ENCODE measurements at regions not wholly inside any gene's neighbourhood (a gene's known extent, or its start where the extent isn't known, plus 50 kb on each side); places are given as distances from the start of the nearest gene placed in this dataset.
"Not testable (repeated sequence)": the region's sequence is repeated elsewhere in the genome, so short reads cannot be mapped to it uniquely, and the experiment has no call there.

DNA sequence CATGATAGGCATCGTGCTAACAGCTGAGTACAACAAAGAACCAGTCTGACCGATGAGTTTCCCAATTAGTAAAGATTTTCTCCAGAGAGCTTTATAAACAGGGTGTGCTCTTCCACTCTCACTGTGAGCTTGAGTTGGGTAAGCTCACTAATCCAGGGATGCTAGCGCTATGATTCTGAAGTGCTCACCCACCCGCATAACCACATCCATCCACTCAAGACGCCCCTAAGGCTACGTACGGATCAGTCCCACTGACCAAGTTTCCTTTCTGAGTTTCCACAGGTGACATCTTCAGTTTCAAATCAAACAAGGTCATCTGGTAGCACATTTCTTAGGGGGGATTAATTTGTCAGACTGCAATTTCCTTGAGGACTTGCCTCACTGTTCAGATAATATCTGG is 141.1 kb upstream of the ABI3BP start:
- no peak for DNase-seq

DNA sequence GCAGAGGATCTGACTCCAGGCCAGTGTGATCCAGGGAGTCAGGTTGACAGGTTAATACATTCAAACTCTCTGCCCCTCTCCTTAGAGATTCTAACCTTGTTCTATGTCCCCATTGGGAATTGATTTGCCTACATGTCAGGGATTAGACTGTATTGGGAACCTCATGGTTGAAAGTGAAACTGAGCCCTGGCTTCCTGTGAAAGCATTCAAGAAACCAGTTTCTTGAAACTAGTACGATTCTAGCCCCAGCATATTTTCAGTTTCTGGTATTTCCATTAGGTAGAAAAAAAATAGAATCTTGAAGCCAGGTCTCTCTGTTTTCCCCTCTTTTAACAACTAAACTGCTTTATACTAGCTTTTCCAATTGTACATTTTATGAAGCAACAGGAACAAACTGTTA is 140.4 kb upstream of the ABI3BP start:
- DNase-seq, result peak; percentile 7

DNA sequence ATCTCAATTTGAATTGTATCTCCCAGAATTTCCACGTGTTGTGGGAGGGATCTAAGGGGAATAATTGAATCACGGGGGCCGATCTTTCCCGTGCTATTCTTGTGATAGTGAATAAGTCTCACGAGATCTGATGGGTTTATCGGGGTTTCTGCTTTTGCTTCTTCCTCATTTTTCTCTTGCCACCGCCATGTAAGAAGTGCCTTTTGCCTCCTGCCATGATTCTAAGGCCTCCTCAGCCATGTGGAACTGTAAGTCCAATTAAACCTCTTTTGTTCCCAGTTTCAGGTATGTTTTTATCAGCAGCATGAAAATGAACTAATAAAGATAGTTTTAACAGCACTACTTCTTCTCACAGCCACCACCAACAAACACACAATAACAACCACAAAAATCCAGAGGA is 140.0 kb upstream of the ABI3BP start:
- DNase-seq, result not testable (repeated sequence)

DNA sequence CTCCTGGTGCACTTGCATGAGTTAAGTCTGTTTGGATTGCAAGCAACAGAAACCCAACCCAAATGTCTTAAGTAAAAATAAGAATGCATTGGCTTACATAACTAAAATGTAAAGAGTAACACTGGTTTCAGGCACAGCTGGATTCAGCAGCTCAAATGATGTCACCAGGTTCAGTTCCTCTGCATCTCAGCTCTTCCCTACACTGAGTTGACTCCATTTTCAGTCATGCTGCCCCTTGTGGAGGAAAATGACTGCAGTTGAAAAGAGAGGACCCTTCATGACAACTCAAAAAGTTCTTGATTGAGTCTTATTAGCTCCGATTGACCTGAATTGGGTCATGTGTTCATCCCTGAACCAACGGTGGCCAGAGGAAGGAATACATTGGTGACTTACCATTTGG is 138.5 kb upstream of the ABI3BP start:
- no peak for DNase-seq

DNA sequence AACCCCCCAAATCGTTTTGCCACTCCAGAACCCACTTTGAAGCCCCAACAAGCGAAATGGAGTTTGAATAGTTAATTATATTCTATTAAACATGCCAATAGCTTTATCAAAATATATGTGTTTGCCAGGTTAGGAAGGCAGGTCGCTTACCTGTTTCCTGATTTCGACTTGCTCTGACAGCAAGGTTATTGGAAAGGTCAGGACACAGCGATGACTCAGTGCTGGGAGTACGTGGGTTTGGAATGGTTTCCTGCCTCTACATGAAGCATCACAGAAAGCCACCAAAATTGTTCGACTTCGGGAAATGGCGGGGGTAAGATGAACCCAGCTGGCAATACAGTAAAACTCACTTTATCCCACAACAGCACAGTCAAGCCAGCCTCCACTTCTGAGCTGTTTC is 135.6 kb upstream of the ABI3BP start:
- no peak for DNase-seq

DNA sequence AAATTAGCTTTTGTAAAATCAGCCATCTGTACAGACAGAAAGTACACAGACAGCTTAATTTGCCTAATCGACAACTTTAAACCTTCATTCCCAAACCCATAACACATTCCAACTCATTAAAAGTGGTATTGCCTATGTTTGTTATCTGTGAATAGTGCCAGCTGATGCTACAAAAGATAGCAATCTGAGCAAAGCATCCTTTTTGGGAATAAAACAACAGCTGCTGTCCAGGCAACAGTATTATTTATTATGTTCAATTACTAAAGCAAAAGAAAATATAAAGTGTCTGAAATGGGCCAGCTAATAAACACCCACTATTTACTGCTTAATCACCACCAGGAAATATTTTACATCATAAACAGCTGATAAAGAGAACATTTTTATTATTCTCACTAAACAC is 134.8 kb upstream of the ABI3BP start:
- no peak for DNase-seq

DNA sequence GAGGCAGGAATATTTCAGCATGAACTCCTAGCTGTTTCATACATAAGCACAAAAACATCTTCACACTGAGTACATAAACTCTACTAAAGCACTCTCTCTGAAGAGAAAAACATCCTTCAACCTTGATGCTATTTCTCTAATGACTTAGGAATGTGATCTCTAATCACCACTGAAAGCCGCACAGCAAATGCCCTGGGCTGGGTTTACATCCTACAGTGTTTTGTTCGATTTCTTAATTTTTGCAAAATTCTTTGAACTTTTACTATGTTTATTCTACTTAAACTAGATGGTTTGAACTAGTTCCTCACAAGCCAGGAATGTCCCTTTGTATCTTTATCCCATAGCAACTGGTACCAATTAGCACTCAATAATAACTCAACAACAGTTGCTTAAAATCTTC is 130.9 kb upstream of the ABI3BP start:
- no peak for DNase-seq

DNA sequence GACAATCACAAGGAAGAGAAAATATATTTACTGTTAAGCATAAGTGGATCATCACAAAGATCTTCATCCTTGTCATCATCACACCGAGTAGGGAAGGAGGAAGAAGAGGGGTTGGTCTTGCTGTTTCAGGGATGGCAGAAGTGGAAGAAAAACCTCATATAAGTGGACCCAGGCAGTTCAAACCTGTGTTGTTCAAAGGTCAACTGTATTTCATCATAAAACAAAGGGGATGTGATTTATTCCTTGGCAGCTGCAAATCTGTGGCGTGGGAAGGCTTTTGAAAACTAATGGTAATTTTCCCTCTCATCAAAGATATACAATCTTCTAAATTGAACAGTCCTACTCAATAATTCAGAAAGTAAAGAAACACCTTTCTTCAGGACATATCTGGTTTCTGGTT is 129.9 kb upstream of the ABI3BP start:
- DNase-seq, result no peak

DNA sequence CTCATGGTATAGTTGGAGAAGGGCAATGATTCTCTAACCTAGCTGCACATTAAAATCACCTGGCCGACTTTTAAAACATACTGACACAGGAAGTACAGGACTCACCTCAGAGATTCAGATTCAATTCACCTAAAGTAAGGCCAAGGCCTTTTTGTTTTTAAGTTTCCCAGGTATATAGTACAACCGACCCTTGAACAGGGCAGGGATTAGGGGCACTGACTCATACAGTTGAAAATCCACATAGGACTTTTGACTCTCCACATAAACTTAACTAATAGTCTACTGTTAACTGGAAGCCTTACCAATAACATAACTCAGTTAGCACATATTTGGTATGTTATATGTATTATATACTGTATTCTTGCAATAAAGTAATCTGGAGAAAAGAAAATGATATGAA is 129.5 kb upstream of the ABI3BP start:
- no peak for DNase-seq

DNA sequence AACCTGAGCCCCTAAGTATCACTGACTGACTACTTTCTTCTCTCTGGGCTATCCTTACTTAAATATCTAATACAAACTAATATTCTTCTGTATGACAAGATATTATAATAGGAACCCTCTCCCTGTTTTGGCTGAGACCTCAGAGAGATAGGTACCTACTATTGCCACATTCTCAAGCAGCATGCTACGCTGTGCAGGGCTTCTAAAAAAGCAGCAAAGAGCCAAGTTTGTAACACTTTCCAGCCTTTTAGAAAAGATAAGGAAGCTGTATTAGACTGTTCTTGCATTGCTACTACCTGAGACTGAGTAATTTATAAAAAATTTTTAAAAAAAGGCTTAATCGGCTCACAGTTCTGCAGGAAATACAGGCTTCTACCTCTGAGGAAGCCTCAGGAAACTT is 126.8 kb upstream of the ABI3BP start:
- DNase-seq, result no peak

DNA sequence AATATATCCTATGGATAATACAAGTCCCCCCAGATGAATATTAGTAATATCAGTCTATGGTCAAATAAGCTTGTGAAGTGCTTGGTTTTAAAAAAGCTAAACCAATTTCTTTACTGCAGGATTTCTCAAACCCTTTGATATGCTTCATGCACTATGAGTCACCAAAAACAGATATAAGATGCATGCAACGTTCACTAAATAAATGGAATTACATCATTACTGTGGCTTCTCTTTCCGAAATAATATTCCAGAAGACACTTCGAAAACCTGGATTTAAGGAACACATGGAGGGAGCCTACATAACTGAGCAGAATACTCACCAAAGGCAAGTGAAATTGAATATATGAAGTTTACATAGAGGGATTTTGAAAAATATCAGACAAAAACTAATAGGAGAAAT is 126.3 kb upstream of the ABI3BP start:
- DNase-seq, result no peak

DNA sequence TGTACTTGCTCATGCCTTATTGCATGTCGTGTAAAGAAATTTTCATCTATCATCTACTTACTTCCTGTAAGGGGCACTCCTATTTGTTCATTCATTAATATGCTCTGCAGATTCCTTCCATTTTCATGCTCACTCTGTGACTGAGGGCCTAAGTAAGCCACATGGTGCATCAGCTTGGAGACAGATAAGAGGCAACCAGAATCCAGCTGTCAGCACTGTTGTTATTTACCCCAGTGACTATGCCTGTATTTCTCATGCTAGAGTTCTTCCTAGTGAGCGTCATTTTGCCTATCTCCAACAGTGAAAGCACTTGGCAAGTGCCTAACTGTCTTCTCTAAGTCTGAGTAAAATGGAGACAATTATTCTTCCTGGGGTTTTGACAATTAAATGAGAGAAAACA is 124.8 kb upstream of the ABI3BP start:
- no peak for DNase-seq

DNA sequence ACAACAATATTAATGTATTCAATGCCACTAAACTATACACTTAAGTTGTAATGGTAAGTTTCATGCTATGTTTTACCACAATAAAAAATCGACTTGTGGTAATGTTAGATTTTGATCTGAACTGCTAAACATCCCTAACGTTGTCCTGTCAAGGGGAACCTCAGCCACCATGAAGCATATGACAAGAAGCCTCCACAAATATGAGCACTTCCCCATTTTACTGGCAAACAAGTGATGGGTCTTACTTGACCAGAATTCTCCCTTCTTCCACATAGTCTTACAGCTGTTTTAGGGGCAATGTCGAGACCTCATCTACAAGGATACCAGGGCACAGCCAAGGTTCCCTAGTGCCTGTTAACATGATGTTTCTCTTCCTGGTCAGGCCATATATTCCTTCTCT is 124.2 kb upstream of the ABI3BP start:
- no peak for DNase-seq

DNA sequence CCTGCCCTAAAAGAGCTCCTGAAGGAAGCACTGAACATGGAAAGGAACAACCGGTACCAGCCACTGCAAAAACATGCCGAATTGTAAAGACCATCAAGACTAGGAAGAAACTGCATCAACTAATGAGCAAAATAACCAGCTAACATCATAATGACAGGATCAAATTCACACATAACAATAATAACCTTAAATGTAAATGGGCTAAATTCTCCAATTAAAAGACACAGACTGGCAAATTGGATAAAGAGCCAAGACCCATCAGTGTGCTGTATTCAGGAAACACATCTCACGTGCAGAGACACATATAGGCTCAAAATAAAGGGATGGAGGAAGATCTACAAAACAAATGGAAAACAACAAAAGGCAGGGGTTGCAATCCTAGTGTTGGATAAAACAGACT is 117.1 kb upstream of the ABI3BP start:
- not testable (repeated sequence) for DNase-seq

DNA sequence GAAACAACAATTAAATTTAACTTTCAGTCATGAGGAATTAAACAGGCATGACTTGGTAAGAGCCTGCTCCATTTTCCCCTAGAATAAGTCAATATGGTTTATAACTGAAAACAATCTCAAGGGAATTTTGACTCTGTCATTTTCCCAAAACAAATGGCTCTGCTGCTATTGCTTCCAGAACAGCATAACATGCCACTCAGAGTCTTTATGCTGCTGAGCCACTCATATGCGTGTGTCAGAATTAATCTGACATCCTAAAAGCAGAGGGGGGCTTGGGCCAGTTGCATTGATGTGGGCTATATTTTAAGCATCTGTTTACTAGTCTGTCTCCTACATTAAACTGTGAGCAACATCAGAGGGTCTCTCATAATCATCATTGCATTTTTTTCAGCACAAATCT is 111.1 kb upstream of the ABI3BP start:
- DNase-seq, result no peak

DNA sequence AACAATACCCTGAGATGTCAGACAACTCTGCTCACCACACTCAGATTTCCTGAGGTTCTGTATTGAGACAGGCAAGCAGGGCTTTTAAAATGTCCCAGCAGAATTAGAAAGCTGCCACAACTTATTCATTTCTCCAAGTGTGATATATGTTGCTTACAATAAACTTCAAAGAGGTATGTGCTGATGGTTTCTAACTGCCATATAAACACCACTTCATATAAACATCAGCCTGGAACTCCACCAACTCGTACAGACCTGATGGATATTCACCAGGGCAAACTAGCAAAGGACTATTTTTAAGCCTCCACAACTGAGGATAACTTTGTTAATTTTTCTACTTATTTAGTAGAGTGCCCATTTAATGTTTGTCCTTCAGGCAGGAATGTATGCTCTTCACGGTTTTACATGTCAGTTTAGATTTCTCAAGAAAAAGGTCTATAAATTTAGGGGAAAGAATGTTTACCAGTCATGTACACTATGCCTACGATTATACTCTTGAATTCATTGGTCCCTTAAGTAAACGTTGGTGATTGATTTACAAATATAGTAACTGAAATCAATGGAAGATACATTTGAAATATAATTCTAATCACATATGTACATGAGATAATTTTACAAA is 109.6 kb upstream of the ABI3BP start:
- no peak for DNase-seq

DNA sequence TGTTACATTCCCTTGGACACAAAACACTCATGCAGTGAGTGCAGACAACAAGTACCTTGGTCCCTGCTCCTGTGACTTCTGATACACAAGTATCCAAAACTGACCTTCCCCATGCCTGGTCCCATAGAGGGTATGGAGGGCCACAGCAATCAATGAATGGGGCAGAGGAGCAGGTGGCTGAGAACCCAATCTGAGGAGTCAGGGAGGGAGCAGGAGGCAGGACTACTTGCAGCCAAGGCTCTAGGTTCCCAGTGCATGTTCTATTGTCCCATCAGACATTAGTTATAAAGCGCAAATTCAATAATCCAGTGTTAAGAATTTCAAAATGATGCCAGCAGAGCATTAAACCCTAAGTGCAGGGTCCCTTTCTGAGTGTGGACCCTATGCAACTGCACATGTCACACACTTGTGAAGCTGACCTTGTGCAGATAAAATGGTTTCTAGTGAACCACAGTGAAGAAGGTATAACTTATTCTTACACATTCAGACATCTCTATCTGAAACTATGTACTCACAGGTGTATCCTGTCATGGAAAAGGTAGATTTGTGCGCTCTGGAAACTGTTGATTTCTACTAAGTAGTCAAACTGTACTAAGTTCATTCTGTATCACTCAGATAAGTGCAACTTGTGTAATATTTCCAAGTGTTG is 107.3 kb upstream of the ABI3BP start:
- DNase-seq, result no peak

DNA sequence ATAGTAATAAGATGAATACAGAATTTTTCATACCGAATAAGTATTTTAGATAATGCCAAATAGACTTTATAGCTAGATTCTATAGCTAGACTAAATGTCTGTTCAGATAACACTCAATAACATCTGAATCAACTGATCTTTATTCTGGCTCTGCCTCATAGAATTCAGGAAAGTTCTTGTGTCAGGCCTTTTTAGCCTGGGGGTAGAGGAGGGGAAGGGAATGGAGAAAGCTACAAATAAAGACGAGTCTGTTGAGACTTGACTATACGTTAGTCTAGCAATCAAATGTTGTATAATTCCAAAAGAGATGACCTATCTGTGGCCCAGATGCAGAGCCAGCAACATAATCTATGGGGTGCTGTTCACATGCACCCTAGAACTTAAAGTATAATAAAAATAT is 106.6 kb upstream of the ABI3BP start:
- no peak for DNase-seq

DNA sequence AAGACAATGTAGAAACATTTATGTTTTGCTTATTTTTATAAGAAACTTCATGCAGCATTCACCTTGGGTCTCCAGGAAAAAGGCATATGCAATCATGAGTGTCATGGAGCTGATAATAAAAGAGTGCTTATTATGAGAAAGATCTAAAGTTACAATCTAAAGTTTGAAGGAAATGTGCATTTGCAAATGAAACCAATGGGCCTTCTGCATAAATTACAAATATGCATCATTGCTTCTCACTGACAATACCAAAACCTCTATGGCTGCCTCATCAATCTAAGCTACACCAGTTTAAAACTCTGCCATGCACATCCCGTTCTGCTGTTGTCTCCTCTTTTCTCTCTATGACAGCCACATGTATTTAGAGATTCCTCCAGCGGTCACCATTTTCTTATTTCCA is 103.2 kb upstream of the ABI3BP start:
- no peak for DNase-seq

DNA sequence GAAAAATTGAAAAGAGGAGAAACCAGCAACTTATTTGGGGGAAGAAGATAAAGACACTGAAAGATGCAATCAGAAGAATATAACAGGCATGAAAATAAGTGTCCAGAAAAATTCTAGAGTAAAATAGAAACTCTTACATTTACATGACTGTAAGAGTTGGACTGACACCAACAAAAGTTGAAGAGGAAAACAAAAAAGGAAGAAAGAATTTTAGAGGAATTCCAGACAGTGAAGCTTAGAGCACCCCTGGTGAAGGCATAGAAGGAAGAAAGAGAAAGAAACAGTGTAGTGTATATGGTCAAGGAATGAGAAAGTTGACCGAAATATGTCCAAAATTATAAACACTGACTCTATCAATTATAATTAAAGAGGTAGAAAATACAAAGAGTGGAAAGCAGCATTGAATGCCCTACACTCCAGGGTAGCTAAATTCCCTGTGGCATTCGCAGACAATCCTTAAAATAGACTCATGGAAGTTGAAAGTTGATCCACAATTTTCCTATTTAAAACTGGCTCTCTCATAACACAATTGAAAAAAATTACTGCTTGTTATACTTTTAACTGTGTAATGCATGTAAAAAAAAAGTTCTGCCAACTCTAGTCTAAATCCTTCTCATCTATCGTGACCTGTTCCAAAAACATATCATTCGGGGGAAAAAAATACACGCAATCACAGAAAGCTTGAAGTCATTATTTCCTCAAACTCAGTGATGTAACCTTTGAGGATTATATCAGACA is 102.6 kb upstream of the ABI3BP start:
- no peak for DNase-seq

DNA sequence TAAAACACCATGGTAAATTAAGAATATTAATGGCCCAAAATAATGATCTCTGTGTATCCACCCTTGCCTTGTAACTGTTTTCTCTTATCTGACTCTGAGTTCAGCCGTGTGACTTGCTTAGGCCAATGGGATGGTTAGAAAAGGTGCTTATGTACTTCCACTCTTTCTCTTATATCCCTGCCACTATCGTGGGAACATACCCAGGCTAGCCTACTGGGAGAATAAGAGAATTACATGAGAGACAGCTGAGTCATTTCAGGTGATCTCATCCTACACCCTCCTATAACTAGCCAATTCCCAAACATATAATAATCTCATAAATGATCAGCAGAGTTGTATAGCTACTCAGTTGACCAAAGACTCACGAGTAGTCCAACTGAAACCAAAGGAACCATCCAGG is 98.3 kb upstream of the ABI3BP start:
- no peak for DNase-seq

DNA sequence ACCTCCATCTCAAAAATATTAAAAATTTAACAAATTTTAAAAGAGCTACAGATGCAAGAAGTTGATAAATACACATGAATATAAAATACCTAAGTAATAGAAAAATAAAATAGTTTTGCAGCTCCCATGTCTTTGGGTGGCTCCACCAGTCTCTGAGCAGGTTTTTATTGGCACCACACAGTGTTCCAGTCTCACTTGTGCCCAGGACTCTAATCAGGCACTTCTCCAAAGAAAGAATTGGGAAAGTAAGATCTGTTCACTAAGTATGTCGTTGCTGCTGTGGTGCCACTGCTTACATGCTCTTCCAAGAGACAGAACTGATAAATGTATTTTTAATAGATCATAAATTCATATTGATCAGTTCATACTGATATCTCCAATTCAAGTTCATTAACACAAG is 92.5 kb upstream of the ABI3BP start:
- no peak for DNase-seq

DNA sequence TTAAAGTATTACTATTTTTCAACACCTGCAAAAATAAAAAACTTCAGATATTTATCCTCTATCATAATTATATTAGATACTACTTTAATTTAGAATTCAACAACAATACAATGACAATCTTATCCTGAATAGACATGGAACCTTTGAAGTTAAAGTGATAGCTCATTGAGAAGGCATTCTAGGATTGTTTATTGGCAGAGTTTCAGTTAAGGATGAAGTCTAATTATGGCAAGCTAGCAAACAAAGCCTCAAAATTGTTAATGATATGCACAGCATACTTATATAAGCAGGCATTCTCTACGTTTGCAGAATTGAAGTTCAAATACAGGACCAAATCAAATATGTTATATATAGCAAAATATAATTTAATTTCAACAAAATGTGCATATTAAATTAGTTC is 91.2 kb upstream of the ABI3BP start:
- DNase-seq, result no peak

DNA sequence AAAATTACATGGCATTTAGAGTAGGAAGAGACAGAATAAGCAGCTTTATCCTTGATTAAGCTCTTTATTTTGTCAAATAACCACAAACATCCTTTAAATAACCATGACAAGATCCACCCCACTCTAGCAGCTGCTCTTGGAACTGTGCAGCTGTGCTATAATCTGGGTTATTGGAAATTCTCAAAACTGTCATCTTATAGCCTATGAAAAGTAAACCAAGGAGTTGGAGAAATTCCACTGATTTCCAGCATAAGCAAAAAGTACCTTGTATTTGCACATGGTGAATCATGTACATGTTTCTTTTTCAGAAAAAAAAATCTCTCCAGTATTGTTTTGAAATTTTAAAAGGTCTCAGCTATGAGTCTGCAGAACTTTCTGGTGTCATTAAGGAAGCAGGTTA is 88.8 kb upstream of the ABI3BP start:
- no peak for DNase-seq

DNA sequence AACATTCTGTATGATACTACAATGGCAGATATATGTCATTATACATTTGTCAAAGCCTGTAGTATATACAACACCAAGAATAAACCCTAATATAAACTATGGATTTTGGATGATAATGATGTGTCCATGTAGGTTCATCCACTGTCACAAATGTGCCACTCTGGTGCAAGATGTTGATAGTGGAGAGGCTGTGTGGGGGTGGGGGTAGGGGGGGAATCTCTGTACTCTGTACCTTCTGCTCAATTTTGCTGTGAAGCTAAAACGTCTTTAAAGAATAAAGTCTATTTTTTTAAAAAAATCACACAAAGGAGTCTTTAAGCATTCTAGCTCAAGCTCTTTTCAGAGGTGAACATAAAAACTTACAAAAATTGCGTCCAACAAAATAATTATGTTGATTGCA is 88.2 kb upstream of the ABI3BP start:
- no peak for DNase-seq
